ENCODE measurements at regions not wholly inside any gene's neighbourhood (a gene's known extent, or its start where the extent isn't known, plus 50 kb on each side); places are given as distances from the start of the nearest gene placed in this dataset.
"Not testable (repeated sequence)": the region's sequence is repeated elsewhere in the genome, so short reads cannot be mapped to it uniquely, and the experiment has no call there.

- no peak for DNase-seq (ENCODE audit: low spot score)
Observed at GRCh38 chr5:51802551-51803184, 419.4 kb downstream of the ISL1 start.

DNA sequence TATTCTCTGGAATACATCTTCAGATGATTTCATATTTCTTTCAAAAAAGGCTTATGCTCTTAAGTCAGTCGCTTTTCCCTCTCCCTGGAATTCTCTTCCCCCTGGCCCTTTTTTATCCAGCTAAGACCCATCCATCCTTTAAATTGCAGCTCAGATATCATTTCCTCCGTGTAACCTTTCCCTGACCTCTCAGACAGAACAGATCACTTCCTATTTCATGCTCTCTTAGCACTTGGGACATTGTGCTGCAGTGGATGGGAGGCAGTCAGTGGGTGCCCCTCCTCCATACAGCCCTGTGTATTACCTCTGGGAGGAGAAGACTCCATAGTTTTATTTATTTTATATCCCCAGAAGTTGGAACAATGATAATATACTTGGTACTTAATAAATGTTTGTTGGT is 423.4 kb downstream of the ISL1 start:
- no peak for DNase-seq (ENCODE audit: low spot score)

- no peak for DNase-seq (ENCODE audit: low spot score)
Observed at GRCh38 chr5:51810592-51810991, 427.3 kb downstream of the ISL1 start.

GRCh38 chr5:51811883-51812471 is 428.7 kb downstream of the ISL1 start:
- no peak for DNase-seq (ENCODE audit: low spot score)

- DNase-seq (ENCODE audit: low spot score): not testable (repeated sequence)
Observed at GRCh38 chr5:51814817-51815216, 431.6 kb downstream of the ISL1 start.

- DNase-seq (ENCODE audit: low spot score): no peak
Observed at GRCh38 chr5:51816427-51816826, 433.2 kb downstream of the ISL1 start.

DNA sequence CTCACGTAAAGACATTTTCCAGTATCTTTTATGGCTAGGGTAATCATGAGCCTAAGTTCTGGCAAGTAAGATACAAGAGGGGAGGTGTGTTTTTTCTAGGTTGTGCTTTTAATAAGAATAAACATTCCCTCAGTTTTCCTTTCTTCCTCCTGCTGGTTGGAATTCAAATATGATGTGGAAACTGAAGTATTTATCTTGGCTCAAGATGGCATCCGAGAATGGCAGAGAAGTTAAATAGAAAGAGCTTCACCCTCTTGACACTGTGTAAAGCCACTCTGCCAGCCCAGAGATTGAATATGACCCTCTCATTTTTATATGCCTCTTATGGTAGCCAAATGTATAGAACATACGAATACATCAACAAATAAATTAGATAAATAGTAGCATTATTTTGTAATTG is 438.4 kb downstream of the ISL1 start:
- DNase-seq (ENCODE audit: low spot score): no peak

DNA sequence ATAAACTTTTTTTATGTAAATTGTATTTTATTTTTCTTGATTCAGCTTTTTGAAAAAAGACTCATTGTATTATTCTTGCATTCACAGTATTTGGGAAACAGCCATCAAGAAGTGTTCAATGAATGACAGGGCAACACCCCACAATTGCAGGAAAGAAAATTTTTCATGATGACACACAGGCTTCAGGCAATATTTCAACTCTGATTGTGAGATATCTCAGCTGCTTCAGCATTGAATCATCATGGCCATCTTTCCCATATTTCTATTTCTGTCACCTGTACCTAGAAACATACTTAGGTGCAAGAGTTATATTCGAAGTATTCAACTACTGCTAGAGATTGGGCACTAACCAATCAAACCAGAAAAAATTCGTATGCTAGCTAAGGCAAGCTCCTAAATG is 446.0 kb downstream of the ISL1 start:
- no peak for DNase-seq (ENCODE audit: low spot score)

- DNase-seq (ENCODE audit: low spot score): no peak
Observed at GRCh38 chr5:51829691-51830090, 446.4 kb downstream of the ISL1 start.

DNA sequence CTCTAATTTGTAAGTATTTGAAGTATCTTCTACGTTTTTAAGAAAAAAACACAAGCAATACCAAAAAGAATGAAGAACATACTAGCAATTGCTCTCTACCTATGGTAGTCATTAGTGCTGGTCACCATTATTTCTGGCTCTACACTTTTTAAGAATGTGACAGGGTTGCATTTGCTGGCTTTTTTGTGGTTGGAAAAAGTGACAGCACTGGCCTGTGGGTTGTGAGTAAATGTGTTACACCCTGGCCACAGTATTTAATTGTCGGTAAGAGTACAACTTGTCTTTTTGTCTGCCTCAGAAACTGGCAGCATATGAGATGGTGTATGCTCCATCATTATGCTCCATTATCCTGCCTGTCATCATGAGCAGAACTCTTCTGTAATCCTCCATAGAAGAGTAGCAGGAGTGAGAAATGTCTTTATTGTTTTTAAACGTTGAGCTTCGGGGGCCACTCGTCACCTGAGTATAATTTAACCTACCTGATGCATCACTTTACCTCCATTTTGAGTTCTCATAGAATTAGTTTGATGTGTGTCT is 449.8 kb downstream of the ISL1 start:
- DNase-seq (ENCODE audit: low spot score): no peak

DNA sequence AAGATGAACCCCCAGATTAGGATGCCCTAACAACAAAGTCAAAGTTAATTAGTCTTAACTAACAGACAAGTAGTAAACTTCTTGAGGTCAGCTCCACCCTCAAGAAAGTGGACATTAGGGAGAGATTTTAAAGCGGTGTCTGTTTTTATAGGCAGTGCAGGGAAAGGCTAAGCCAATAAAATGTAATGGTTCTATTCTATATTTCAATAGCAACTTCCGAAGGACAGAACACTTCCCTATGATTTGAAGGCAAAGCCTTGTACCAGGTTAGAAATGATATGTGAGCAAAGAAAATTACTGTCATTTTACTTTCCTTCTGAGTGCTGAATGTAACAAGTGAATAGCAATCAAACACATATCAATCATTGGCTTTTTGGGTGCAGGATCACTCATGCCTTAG is 455.2 kb downstream of the ISL1 start:
- DNase-seq (ENCODE audit: low spot score): no peak

DNA sequence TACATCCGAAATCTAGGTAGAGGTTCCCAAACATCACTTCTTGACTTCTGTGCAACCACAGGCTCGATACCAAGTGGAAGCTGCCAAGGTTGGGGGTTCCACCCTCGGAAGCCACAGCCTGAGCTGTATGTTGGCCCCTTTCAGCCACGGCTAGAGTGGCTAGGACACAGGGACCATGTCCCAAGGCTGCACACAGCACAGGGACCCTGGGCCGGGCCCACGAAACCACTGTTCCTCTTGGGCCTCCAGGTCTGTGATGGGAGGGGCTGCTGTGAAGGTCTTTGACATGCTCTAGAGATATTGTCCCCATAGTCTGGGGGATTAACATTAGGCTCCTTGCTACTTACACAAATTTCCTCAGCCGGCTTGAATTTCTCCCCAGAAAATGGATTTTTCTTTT is 460.6 kb downstream of the ISL1 start:
- no peak for DNase-seq (ENCODE audit: low spot score)

DNA sequence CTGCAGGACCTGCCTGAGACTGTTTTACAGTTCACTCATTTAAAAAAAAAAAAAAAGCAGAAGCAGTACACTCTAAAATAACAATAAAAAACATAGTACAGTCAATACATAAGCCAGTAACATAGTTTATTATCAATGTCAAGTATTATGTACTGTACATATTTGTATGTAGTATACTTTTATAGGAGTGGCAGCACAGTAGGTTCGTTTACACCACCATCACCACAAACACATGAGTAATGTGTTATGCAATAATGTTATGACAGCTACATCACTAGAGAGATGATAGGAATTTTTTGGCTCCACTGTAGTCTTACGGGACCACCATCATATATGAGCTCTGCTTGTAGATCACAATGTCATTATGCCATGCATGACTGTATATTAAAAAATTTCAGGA is 462.8 kb downstream of the ISL1 start:
- DNase-seq (ENCODE audit: low spot score): no peak

GRCh38 chr5:51859624-51860023 is 476.4 kb downstream of the ISL1 start:
- DNase-seq (ENCODE audit: low spot score): no peak

- no peak for DNase-seq (ENCODE audit: low spot score)
Observed at GRCh38 chr5:51860532-51861018, 477.3 kb downstream of the ISL1 start.

GRCh38 chr5:51872144-51872543 is 488.9 kb downstream of the ISL1 start:
- DNase-seq (ENCODE audit: low spot score): no peak

DNA sequence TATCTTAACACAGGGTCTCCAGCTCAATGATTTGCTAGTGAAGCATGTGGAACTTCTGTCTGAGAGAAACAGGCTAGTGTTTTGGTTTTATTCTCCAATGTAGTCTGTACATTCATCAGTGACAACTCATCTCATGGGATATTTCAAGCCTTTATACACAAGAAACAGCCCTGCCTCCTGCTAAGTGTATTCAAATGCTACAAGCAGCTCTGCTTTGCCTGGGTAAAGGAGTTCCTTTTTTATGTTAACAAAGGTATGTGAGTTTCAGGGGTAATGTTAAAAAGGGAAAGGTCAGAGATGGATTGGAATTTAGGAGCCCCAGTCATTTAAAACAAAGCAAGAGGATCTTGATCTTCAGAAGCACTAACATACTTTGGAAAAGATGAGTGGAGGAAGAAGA is 498.7 kb downstream of the ISL1 start:
- no peak for DNase-seq (ENCODE audit: low spot score)

DNA sequence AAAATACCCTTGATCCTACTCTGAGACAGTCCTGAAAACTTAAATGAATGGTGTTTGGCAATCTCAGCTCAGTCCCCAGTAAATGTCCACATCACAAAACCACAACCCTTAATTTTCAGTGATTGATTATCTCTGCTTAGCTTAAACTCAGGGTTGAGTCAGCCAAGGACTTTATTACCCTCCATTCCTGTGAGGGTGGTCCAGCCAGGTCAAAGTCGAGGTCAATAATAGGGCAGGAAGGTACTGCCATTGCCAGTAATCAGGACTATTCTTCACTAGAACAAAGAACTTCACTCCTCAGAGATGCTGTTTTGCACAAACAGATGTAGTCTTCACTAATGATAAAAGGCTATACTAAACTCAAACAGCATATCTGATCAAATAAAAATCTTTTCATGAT is 499.4 kb downstream of the ISL1 start:
- no peak for DNase-seq (ENCODE audit: low spot score)

GRCh38 chr5:51889703-51890102 is 506.5 kb downstream of the ISL1 start:
- no peak for DNase-seq (ENCODE audit: low spot score)

DNA sequence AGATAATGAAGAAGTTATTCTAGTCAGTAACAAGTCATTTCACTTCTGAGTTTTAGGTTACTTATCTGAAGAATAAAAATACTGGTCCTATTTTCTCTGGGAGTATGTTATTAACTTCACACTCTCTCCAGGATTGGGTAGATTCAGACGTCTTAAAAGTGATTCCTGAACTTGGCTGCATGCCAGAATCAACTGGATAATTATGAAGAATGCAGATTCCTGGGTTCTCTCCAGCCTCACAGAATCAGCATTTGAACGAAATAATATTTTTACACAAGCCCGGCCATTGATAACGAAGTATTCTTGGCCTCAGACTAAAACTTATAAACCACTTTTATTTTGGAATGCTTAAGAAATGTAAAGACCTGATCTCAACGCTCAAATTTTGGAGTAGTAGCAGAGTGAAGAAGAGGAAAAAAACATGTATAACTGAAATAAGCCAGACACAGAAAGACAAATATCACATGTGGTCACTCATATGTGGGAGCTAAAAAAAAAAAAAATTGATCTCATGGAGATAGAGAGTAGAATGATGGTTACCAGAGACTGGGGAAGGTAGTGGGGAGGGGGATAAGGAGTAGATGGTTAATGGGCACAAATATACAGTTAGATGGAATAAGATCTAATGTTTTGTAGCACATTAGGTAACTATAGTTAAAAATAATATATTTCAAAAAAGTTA is 507.3 kb downstream of the ISL1 start:
- DNase-seq (ENCODE audit: low spot score): no peak

- no peak for DNase-seq (ENCODE audit: low spot score)
Observed at GRCh38 chr5:51892680-51893079, 509.4 kb downstream of the ISL1 start.

DNA sequence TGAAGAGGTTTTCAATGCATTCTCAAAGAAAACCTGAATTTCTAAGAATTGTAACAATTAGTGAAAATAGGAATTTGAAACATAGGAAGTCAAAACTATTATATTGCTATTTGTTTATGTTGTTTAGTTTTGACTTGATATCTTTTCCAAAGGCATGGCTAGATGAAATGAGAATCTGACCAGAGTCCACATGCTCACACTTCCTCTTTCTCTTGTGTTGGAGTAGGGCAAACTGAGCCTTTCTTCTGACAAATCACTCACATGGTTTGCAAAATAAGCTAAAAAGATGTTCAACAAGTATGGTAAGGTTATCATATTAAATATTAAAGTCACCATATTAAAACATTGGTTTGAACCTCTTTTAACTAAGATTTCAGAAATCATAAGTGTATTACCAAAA is 512.6 kb downstream of the ISL1 start:
- DNase-seq (ENCODE audit: low spot score): no peak

DNA sequence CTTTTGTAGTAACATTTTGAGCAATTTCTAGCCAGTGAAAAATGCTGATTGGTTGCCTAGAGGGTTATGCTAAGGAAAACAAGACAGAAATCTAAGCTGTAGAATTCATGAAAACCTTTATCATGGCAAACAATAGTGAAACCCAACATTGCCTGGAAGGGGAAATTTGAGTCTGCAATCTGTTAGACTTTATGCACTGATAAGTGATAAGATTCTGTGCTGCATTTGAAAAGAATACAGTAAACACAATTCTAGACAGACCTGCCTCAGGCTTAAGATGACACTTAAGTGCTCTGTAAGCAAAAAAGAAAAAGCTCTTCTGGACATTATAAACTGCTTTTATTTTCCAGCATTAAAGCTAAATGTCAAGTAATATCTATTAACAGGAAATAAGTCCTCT is 519.3 kb downstream of the ISL1 start:
- no peak for DNase-seq (ENCODE audit: low spot score)
